ENCODE measurements at regions not wholly inside any gene's neighbourhood (a gene's known extent, or its start where the extent isn't known, plus 50 kb on each side); places are given as distances from the start of the nearest gene placed in this dataset.

GRCh38 chr18:68484241-68484640, 230.7 kb downstream of the TMX3 start:
- POLR2A ChIA-PET (ENCODE audit: partially characterized antibody): no interaction called here
- no peak overlapping the region for H3K4me2 ChIP-seq (ENCODE audit: insufficient read depth in 1 of 2, low read depth in 2 of 2, low read length in 2 of 2)

More at GRCh38 chr18:68484241-68484640, 230.7 kb downstream of the TMX3 start:
- no peak overlapping the region for H2BK5ac ChIP-seq (ENCODE audit: low read depth, low read length)
- no peaks in the 10 kb centered on the region for H3K79me1 ChIP-seq (ENCODE audit: low read depth, low read length)
- 82% methylated on average over 4 of the region's 4 CpGs; no CpG with 5 or more reads in 1 of the 2 experiments for WGBS, 2 experiments (ENCODE audit: extremely low coverage in 1 of 2, insufficient coverage in 1 of 2, insufficient read length in 1 of 2, insufficient replicate concordance in 2 of 2, low coverage in 1 of 2, low lambda C conversion rate in 2 of 2, missing lambda C conversion rate in 1 of 2)
- H3K14ac ChIP-seq (ENCODE audit: insufficient read length): no peak overlapping the region
- FAIRE-seq: no peak
- H3K56ac ChIP-seq (replicated peaks; ENCODE audit: insufficient read length, low read depth, low read length): no peak overlapping the region
- CTCF ChIA-PET (ENCODE audit: partially characterized antibody): no interaction called here
- no peak overlapping the region for H3K9ac ChIP-seq (replicated peaks in 1 of 4; ENCODE audit: extremely low read depth in 1 of 4, low read depth in 3 of 4, low read length in 3 of 4)
- H3K18ac ChIP-seq (ENCODE audit: extremely low read depth, low read length): no peak overlapping the region
- H3K27me3 ChIP-seq (replicated peaks in 1 of 4; ENCODE audit: control insufficient read depth in 3 of 4, extremely low read depth in 1 of 4, insufficient read depth in 3 of 4, low read length in 3 of 4): no peaks in the 10 kb centered on the region
- no peak overlapping the region for H2AFZ ChIP-seq (ENCODE audit: low read length)
- H3K23ac ChIP-seq (ENCODE audit: insufficient read length): no peak overlapping the region
- H3K4me3 ChIP-seq (ENCODE audit: extremely low read depth in 1 of 4, insufficient read depth in 2 of 4, low read depth in 3 of 4, low read length in 4 of 4): no peak overlapping the region
- no peak overlapping the region for H2BK120ac ChIP-seq (replicated peaks; ENCODE audit: low read depth, low read length)
- no peaks in the 10 kb centered on the region for H3K23me2 ChIP-seq (ENCODE audit: low read depth, low read length)
- H3K79me2 ChIP-seq (ENCODE audit: control insufficient read depth in 1 of 2, insufficient read depth in 2 of 2, low read length in 2 of 2): no peaks in the 10 kb centered on the region
- H3K4me1 ChIP-seq (replicated peaks in 1 of 4; ENCODE audit: control insufficient read depth in 3 of 4, insufficient read depth in 4 of 4, low read length in 3 of 4): no peaks in the 10 kb centered on the region
- no peak overlapping the region for H2AK5ac ChIP-seq (ENCODE audit: low read depth, low read length)
- no peak overlapping the region for H4K8ac ChIP-seq (ENCODE audit: extremely low read depth, insufficient read depth, low read length)
- H2BK20ac ChIP-seq (ENCODE audit: low read length): no peak overlapping the region
- no peak overlapping the region for H4K91ac ChIP-seq (replicated peaks; ENCODE audit: insufficient read length, low read length)
- TF ChIP-seq TAF1 (IDR thresholded peaks at IDR 0.05; ENCODE audit: low read depth, low read length): no peak
- TF ChIP-seq CHD1 (IDR thresholded peaks at IDR 0.05; ENCODE audit: low read depth, low read length): no peak
- TF ChIP-seq NRF1 (IDR thresholded peaks at IDR 0.05; ENCODE audit: low read depth, low read length): no peak
- no peak for TF ChIP-seq USF2 (IDR thresholded peaks at IDR 0.05; ENCODE audit: low read length)
- no peak for TF ChIP-seq CTBP2 (IDR thresholded peaks at IDR 0.05; ENCODE audit: borderline replicate concordance, insufficient read depth, insufficient read length, low read length)
- no peak for TF ChIP-seq JUND (IDR thresholded peaks at IDR 0.05; ENCODE audit: low read length)
- no peak for TF ChIP-seq POLR2A (IDR thresholded peaks at IDR 0.05; ENCODE audit: control extremely low read depth in 1 of 2, low read depth in 2 of 2, low read length in 2 of 2)
- no peak for TF ChIP-seq RNF2 (IDR thresholded peaks at IDR 0.05; ENCODE audit: borderline replicate concordance, low read depth, low read length, missing control alignments, poor library complexity, severe bottlenecking)
- H4K5ac ChIP-seq (ENCODE audit: insufficient read length, low read depth, low read length): no peak overlapping the region
- no peaks in the 10 kb centered on the region for H3K36me3 ChIP-seq (ENCODE audit: control insufficient read depth in 2 of 4, insufficient read depth in 4 of 4, low read length in 3 of 4)
- H2BK12ac ChIP-seq (ENCODE audit: low read depth, low read length): no peak overlapping the region
- DNase-seq (ENCODE audit: low read depth in 1 of 2, low spot score in 2 of 2): no peak
- H4K20me1 ChIP-seq (replicated peaks in 1 of 2; ENCODE audit: control insufficient read depth in 1 of 2, insufficient read depth in 2 of 2, low read length in 2 of 2): no peaks in the 10 kb centered on the region
- no peaks in the 10 kb centered on the region for H3K9me3 ChIP-seq (ENCODE audit: insufficient read depth in 2 of 2, low read depth in 1 of 2, low read length in 1 of 2)
- H3K4ac ChIP-seq (replicated peaks; ENCODE audit: insufficient read length, low read depth, low read length): no peak overlapping the region
- H3K27ac ChIP-seq (ENCODE audit: low read depth, low read length): no peak overlapping the region
- H2BK15ac ChIP-seq (ENCODE audit: low read length): no peak overlapping the region
